SH-SY5Y (cell line): ENCODE measurements at regions not wholly inside any gene's neighbourhood (a gene's known extent, or its start where the extent isn't known, plus 50 kb on each side); places are given as distances from the start of the nearest gene placed in this dataset.

ENCODE experiments used
- GATA2 ChIP-seq: IDR thresholded peaks from 2 replicates; pipeline ENCODE4 v1.6.1; 2011; ENCODE audit warnings: mild to moderate bottlenecking, low read depth, low read length
- GATA3 ChIP-seq: IDR thresholded peaks from 2 replicates; pipeline ENCODE4 v1.6.1; 2011; ENCODE audit warnings: low read depth, mild to moderate bottlenecking, low read length, moderate library complexity

DNA sequence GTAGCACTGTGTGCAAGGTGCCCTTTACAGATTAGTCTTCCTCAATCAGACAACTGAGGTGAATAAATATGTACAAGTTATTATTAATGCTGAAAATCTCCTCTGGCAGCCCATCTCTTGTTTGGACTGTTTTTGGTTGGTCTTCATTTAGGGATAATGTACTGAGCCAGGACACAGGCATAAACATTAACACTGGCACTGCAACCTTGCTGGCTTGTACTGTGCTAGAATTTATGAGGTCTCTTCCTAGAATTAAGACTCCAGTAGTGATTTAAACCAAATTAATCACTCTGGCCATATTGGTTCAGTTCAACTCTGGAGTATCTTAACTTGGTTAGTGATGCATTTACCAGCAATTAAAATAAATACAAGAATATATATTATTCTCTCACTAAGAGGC is 244.7 kb upstream of the GK2 start:
- TF ChIP-seq GATA3 (no peak), GATA2 (no peak)

DNA sequence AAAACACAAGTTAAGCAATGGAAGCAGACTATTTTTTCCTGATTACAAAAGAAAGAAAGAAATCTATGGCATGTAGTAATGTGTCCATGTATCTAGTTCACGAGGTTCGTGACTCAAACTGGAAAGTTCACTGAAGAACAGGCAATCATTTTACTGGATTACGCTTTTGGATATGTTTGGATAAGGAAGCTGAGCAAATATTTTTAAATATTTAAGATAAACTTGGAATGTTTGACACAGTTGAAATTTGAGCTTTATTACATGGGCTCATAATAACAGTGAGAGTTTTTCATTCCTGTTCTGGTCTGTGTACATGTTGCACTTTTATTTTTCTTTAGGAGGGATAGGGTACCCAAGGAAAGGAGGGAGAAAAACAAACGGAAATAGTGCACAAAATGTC is 244.2 kb upstream of the GK2 start:
- TF ChIP-seq GATA2 (no peak), GATA3 (no peak)

DNA sequence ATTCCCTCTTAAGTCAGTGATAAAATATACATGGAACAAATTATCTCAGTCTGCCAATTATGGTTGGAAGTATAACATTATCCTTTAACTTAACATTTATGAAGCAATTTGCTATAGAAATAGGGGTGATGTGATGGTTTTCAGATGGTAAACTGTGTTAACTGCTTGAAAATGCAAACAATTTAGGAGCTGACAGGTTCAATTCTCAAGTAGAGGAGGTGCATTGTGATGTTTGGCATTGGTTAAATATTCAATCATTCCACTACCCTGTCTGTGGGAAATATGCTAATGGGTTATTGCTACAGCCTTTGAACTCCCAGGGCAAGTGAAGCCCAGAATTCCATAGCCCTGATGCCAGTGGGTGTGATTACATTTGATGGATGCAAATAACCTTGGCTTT is 243.4 kb upstream of the GK2 start:
- TF ChIP-seq GATA3 (no peak), GATA2 (no peak)

DNA sequence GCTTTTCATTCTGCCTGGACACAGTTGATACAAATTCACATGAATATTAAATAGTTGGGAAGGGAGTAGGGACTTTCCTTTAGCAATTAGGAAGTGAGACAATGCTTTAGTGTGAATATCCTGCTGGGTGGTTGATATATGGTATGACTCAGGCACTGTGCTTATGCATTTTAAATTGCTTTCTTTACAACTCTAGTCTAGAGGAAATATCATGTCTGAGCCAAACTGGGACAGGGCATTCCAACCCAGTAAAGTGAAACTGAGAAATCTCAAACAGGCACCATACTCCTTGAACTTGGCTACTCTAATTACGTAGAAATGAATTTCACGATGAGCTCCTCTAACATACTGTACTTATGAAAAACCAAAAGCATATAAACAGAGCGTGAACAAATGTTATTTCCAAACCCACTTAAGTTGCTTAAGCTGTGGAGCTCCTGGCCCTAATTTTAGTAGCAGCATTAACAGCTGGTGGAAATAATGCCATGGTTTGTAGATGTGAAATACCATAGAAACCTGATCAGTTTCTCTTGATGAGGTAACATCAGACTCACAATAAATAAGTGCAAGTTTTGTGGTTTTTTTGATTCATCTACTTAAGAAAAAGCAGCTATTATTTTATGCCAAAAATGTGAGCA is 242.9 kb upstream of the GK2 start:
- TF ChIP-seq GATA2 = no peak
- TF ChIP-seq GATA3 = no peak

DNA sequence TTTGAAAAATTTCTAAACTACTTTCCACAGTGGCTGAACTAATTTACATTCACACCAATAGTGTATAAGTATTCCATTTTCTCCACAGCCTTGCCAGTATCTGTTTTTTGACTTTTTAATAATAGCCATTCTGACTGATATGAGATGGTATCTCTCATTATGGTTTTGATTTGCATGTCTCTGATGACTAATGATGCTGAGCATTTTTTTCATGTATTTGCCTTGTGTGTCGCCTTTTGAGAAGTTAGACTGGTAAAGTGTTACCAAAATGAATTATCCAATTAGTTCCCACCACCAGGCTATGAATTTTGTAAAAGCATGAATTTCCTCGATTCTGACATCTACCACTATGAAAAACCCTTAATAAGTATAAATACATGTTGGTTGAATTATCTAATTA is 242.2 kb upstream of the GK2 start:
- TF ChIP-seq GATA3 (no peak), GATA2 (no peak)

DNA sequence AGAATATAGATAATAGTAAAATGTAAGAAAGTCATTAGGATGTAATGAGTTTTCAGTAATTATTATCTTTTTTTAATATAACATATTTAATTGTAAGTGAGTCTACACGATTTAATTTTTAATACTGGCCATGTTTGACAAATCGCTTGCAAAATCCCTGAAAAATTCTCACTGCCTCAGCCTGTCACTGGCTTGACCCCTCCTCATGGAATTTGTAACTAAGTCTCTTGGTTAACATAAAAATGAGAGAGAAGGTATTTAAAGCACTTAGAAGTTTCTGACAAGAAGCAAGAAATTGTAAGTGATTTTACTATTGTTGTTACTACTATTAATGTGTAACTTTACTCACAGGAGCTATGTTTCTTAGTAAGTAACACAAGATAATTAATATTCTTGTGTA is 237.9 kb upstream of the GK2 start:
- no peak for TF ChIP-seq GATA2
- no peak for TF ChIP-seq GATA3

DNA sequence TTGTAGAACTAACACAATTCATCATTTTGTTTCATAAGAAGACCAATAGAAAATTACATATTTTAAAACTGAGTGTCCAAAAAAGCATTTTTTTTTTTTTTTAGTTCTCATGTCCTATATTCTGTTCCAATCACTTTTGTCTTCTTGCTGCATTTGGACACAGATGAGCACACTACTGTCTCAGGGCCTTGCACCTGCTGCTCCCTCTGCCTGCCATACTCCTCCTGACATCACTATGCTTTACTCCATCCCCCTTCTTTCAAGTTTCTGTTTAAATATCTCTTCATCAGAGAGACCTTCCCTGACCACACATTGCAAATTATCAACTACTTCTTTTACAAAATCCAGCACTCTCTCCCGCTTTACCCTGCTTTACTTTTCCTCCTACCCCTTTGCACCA is 230.7 kb upstream of the GK2 start:
- TF ChIP-seq GATA2 (no peak), GATA3 (no peak)

DNA sequence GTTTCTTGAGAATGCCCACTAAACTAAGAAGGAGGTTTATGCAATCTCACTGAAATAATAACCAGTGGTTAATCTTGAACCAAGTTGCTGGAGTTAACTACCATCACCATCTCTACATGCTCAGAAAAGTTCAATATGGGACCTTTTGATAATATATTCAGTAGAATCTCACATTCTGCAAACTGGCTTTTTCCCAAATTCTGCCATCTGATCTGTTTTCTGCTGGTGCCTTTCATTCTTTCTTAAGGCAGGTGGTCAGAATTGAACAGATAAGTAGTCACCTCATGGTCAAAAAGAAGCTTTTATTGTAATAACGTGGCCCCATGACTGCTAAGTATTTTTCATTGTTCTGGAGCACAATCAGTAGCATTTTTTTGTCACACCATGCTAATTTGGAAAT is 229.0 kb upstream of the GK2 start:
- TF ChIP-seq GATA2 = no peak
- TF ChIP-seq GATA3 = no peak

DNA sequence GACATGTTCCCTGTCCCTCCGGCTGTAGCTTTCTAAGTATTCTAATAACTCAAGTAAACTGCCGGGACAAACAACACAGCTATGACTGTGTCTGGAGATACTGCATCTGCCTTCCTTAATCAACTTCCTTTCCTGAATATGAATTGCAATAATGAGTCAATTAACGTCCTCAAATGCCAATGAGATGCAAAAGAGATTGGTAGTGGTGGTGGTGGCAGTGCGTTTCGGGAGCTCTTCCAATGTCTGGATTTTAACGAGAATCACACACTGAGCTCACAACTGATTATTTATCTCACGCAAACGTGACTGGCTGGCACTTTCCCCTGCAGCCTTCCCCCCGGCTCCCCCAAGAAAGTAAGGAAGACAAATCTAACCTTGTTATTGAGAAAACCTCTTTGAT is 226.1 kb upstream of the GK2 start:
- no peak for TF ChIP-seq GATA3

DNA sequence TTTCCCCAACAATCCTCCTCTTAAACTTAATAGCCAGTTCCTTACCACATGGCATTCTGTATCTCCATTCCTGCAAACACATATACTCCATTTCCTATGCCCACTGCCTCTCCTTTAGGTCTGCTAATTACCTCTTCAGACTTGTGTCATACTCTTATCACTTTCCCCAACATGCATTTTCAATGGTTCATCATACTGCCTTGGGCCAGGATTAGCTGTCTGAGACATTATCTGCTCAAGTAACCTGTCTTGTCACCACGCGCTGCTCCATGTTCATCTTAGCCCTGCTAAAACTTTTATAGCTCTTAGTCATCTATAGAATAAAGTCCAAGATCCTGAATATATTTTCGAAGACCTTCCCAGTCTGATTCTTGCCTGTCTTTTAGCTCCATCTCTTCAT is 224.1 kb upstream of the GK2 start:
- TF ChIP-seq GATA2 = no peak
- TF ChIP-seq GATA3 = no peak

DNA sequence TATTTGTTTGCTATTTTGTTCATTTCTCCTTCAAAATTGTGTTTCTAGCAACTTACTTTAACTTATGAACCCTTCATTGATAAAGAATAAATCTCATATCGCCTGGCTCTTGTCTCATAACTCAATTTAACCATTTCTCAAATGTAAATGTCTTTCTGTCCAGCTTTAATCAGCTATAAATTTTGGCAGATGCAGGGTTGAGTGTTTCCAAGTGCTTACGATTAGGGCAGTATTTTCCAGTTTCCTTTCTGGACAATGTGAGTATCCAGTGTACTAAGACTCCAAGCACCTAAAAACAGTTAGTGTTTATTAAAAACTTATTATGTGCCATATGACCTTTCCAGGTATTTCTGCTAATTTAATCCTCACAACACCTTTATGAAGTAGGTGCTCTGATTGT is 218.6 kb upstream of the GK2 start:
- TF ChIP-seq GATA3 (no peak), GATA2 (no peak)

DNA sequence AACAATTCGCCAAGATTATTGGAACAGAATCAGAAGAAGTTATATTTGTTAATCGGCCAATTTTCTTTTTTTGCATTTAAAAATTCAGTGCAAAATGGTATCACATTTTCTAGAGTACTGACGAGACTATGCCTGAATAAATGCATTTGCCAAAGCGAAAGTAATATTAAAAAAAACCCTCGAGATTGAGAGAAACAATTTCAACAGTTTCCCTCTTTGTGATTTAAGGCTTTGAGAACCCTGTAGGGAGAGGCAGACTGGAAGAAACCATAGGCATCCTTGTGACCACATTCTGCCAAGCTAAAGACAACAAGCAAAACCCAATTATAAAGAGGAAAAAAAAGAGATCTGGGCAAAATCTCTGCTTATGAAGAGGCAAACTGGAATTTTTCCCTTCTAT is 218.1 kb upstream of the GK2 start:
- TF ChIP-seq GATA2 = no peak
- TF ChIP-seq GATA3 = no peak

DNA sequence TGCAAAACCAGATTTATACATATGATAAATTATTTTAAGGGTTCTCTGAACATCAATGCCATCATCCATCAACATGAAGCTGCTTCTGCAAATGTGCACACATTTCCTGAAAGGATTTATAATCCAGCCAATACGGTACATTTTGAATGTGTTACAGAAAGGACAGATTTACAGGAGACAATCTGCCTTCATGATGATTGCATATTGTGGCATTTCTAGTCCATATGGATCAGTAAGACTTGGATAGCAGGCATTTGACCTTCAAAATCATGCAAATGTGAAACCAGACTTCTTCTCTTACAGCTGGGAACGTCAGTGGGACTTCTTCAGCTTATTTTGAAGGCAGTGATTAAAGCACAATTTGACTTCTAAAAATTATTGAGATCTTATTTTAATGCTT is 217.3 kb upstream of the GK2 start:
- no peak for TF ChIP-seq GATA3
- no peak for TF ChIP-seq GATA2

DNA sequence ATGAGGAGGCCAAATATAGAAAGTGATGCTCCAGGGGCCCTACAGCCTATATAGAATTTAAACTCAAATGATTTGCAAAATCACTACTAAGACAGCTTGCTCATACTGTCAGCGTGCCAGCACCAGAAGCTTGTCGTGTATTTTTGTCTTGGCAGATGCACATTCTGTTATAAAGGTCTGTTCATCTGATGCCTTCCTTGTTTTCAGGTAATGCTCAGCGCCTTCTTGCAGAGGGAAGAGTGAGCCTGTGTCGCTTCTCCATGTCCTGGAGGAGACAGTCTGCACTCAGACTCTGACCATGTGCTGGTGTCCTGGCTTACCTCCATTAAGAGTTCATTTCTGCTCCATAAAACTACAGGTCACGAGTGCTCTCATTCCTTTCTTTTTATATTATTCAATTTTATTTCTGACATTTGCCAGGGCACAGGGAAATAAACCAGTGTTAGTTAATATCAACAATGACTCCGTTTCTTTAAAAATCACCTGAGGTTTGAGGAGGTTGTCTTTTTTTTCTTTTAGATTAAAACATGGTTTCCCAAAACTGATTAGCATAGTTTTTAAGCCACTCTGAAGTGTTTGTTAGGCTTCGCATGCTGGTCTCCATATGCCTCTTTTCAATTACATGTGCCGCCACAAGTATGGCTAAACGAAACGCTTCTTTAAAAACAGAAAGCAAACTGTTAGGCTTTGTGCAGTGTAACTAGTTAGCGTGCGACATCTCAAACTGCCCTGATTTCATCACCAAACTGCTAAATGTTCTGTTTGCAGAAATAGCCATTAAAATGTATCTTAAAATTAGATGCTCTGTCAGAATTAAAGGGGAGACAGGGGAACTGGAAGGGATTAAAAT is 215.2 kb upstream of the GK2 start:
- no peak for TF ChIP-seq GATA3
- no peak for TF ChIP-seq GATA2

DNA sequence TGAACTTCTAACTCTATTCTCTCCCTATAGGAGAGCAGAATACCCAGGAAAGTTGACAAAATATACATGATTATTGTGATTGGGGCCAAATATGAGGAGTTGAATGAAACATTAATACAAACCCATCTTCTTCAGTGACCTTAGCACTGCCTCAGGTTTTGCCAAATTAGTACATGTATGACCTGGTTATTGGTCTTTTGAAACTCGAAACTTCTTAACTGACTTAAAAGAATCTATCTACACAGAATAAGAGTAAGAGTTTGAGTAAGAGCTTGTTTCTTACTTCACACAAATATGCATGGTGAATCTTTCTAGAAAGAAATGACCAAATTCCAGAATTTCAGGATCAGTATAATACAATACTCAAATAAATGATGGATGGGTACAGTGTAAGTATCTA is 213.0 kb upstream of the GK2 start:
- TF ChIP-seq GATA3 = no peak
- TF ChIP-seq GATA2 = no peak

DNA sequence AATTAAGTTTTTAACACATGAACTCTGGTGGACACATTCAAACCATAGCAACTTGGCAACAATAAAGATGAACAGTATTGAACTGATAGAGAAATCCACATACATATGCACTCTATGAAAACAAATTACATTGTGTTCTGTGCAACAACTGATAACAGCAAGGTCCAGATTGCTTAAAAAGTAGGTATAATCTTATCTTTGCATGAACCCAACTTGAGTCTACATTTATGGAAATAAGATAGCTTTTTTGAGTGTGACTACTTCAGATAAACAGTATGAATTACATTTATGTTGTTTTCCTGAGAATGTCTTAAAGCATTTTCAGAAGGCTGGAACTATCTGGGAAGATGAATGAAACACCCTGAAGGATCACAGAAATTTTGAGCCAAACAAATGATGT is 212.6 kb upstream of the GK2 start:
- no peak for TF ChIP-seq GATA2
- TF ChIP-seq GATA3 = no peak
